Skeletal muscle satellite cell (primary cell): ENCODE measurements at regions not wholly inside any gene's neighbourhood (a gene's known extent, or its start where the extent isn't known, plus 50 kb on each side); places are given as distances from the start of the nearest gene placed in this dataset.

Experiments used
- H3K27me3 ChIP-seq: 2 replicates; pipeline ENCODE4 v1.7.0; 2013; ENCODE audit warnings: low read length; ENCODE audit not compliant: control insufficient read depth, insufficient read depth
- H3K36me3 ChIP-seq: 2 replicates; pipeline ENCODE4 v1.7.0; 2013; ENCODE audit warnings: mild to moderate bottlenecking, control low read depth, low read length; ENCODE audit not compliant: insufficient read depth
- H3K4me1 ChIP-seq: 2 replicates; pipeline ENCODE4 v1.7.0; 2013; ENCODE audit warnings: low read length; ENCODE audit not compliant: control insufficient read depth, insufficient read depth
- H3K4me2 ChIP-seq: 2 replicates; pipeline ENCODE4 v1.7.0; 2013; ENCODE audit warnings: mild to moderate bottlenecking, low read length
- H3K4me3 ChIP-seq: 2 replicates; pipeline ENCODE4 v1.7.0; 2013; ENCODE audit warnings: low read length
- H3K9ac ChIP-seq: 2 replicates; pipeline ENCODE4 v1.7.0; 2013; ENCODE audit warnings: mild to moderate bottlenecking, low read depth, low read length, moderate library complexity
- H3K9me3 ChIP-seq: replicated peaks from 2 replicates; pipeline ENCODE4 v1.7.0; 2013; ENCODE audit warnings: mild to moderate bottlenecking, control low read depth, low read length

DNA sequence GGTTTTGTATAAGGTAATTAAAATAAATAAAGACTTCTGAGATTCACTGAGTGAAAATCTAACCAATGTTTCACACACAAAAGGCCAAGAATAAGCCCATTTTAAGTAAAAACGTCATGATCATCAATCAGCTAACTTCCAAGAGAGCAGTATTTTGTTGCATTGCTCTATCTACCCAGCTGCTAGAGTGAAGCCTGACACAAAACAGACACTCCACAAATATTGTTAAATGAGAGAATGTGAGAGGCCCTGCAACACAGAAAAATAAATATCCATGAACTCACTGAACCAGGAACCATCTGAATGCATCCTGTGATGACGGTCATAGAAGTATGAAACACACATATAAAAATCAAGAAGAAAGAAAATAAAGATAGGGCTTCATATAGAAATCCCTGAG is 358.6 kb upstream of the TMTC1 start:
- Histone ChIP-seq H3K9me3 (no peaks in the 10 kb centered on the region), H3K36me3 (no peaks in the 10 kb centered on the region), H3K4me3 (no peak overlapping the region), H3K27me3 (no peaks in the 10 kb centered on the region), H3K4me2 (no peak overlapping the region), H3K4me1 (peaks cover 21% of the 10 kb centered on the region), H3K9ac (no peak overlapping the region)

DNA sequence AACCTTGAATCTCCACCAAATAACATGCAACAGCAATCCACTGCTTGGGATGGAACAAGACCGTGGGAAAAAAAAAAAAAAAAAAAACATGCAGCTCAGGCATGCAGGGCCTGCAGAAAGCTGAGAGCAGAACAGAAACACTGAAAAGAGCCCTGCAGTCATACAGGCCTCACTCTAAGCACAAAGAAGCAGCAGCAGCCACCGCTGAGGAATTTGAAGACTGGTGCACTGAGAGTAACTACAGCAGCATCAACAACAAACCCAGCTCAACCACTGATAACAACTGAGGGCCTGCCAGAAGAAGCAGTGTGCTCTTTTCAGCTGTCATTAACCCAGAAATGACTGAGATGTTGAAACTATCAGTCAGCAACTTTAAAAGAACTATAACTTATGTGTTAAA is 354.7 kb upstream of the TMTC1 start:
- H3K9ac ChIP-seq, result no peak overlapping the region
- H3K4me2 ChIP-seq, result no peak overlapping the region
- H3K4me3 ChIP-seq, result no peak overlapping the region
- H3K4me1 ChIP-seq, result peaks cover 11% of the 10 kb centered on the region
- no peaks in the 10 kb centered on the region for H3K9me3 ChIP-seq
- no peaks in the 10 kb centered on the region for H3K36me3 ChIP-seq
- no peaks in the 10 kb centered on the region for H3K27me3 ChIP-seq

DNA sequence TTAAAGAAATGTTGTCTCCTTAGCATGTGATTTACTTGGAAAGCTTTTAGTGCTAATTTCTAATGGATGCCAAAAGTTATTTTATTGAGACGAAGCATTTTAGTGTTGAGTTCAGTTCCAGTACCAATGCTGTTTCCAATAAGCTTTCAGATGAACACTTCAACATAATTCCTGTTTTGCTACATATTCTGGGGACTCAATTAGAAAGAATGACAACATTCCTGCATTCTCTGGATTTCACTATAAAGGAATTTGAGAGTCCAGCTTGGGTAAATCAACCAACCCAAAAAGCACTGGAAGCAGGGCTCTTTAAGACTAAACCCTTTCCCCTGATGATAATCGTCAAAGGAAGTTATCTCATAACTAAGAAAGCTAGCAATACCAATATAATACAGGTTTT is 353.0 kb upstream of the TMTC1 start:
- no peaks in the 10 kb centered on the region for H3K27me3 ChIP-seq
- H3K9me3 ChIP-seq, result no peaks in the 10 kb centered on the region
- no peaks in the 10 kb centered on the region for H3K36me3 ChIP-seq
- H3K4me3 ChIP-seq, result no peak overlapping the region
- peaks cover 11% of the 10 kb centered on the region for H3K4me1 ChIP-seq
- no peak overlapping the region for H3K4me2 ChIP-seq
- H3K9ac ChIP-seq, result no peak overlapping the region

DNA sequence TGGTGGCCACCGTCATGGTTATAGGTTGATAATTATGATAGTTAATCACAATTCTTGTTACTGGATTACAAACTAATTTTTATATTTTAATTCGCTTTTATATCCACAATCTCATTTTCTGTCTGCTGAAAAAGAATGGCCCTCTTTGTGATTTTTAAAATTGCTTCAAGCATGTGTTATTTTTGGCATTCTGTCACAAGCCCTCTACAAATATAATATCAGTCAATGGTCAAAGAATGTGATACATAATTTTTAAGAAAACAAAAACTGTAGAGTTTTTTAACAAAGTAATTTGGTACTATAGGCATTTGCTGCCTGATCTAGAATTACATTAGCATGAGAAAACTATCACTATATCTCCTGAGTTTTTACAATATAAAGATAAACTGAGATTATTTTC is 352.0 kb upstream of the TMTC1 start:
- H3K27me3 ChIP-seq, result no peaks in the 10 kb centered on the region
- no peak overlapping the region for H3K4me2 ChIP-seq
- H3K9ac ChIP-seq, result no peak overlapping the region
- peaks cover 11% of the 10 kb centered on the region for H3K4me1 ChIP-seq
- no peaks in the 10 kb centered on the region for H3K9me3 ChIP-seq
- H3K36me3 ChIP-seq, result no peaks in the 10 kb centered on the region
- no peak overlapping the region for H3K4me3 ChIP-seq

DNA sequence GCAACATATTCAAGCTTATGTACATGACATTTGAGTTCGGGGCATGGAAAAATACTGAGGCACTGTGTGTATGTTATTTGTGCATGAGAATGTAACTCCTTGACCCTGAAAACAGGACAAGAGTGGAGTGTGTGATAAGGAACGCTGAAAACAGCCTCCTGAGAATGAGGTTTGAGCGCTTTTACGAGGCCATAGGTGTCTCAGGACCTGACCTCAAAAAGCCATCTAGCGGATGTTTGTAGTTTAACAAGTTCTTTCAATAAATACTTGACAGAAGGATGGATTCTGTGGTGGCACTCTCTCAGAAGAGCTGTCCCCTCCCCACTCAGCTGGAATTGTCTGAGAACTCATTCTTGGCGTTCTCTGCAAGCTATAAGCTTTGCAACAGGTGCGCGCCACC is 350.5 kb upstream of the TMTC1 start:
- H3K4me3 ChIP-seq, result no peak overlapping the region
- peaks cover 11% of the 10 kb centered on the region for H3K4me1 ChIP-seq
- H3K27me3 ChIP-seq, result no peaks in the 10 kb centered on the region
- H3K4me2 ChIP-seq, result no peak overlapping the region
- no peaks in the 10 kb centered on the region for H3K36me3 ChIP-seq
- no peak overlapping the region for H3K9ac ChIP-seq
- no peaks in the 10 kb centered on the region for H3K9me3 ChIP-seq

DNA sequence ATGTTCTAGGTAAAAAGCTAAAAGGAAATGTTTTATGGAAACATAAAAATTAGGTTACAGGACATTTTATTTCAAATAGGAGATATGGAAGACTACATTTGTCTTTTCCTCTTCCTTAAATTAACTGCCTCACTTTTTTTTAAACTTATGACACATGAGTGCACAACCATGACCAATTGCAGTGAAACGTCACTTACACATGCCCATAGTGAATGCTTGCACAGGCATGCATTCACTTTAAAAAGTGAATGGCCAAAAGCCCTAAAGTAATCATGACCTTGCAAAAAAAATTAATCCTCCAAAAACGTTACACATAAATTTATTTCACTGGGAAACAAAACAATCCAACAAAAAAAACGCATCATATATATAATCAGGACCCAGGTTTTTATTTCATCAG is 343.2 kb upstream of the TMTC1 start:
- Histone ChIP-seq H3K9ac (no peak overlapping the region), H3K36me3 (no peaks in the 10 kb centered on the region), H3K4me3 (no peak overlapping the region), H3K4me1 (no peaks in the 10 kb centered on the region), H3K27me3 (no peaks in the 10 kb centered on the region), H3K4me2 (no peak overlapping the region), H3K9me3 (no peaks in the 10 kb centered on the region)

DNA sequence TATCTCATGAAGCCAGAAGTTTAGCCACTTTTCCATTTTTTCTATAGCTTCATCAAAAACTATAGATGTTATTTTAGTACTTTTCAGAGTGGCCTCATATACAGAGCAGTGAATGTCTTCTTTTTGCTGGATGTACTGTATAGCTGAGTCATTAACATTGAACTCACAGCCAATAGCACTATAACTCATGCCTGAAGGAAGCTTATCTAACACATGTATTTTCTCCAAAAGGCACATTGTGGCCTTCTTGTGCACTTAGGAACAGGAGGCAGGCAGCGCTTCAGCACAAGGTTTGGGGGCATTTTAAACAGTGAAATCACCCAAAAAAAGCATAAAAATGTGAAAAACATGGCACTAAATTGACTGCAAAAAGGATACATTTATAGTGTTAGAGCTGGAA is 336.8 kb upstream of the TMTC1 start:
- H3K4me3 ChIP-seq, result no peak overlapping the region

DNA sequence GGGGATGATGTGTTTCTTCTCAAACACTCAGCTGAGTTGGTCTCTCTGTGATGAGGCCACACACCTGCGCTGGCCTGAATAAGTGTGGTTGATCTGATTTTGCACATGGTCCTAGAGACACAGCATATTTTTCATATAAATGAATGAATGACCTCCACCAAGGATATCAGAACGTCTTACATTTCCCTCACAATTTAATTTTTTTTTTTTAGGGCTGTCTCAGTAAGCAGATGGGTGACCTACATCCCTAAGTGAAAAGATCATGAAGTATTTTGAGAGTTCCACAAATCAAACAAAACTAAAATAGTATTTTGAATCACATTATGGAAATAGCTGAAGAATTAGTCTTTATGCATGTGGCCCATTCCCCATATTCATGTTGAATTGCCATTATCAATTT is 333.7 kb upstream of the TMTC1 start:
- Histone ChIP-seq H3K4me2 (no peak overlapping the region), H3K4me3 (no peak overlapping the region), H3K27me3 (no peaks in the 10 kb centered on the region), H3K36me3 (no peaks in the 10 kb centered on the region), H3K9me3 (no peaks in the 10 kb centered on the region), H3K9ac (no peak overlapping the region), H3K4me1 (no peaks in the 10 kb centered on the region)

More for the DNA sequence above, 336.8 kb upstream of the TMTC1 start:
- H3K4me1 ChIP-seq, result no peaks in the 10 kb centered on the region
- H3K27me3 ChIP-seq, result no peaks in the 10 kb centered on the region
- no peaks in the 10 kb centered on the region for H3K9me3 ChIP-seq
- H3K36me3 ChIP-seq, result no peaks in the 10 kb centered on the region
- H3K4me2 ChIP-seq, result no peak overlapping the region
- H3K9ac ChIP-seq, result no peak overlapping the region

DNA sequence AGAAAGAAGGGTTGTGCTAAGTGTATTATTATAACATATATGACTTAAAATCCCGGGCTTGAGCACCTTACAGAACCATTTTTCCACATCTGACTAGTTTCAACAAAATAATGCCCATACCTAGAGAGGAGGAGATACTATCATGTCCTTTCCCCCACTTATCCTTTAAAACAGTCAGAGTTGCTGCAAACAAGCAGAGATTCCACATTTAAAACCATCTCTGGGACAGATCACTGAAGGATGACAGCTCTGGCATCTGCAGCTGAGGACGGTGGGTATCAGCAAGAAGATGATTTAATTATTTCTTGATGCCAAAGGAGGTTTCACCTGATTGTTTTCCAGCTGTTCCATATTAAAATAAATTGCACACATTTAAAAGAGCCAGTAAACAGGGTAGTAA is 328.0 kb upstream of the TMTC1 start:
- peaks cover 11% of the 10 kb centered on the region for H3K4me1 ChIP-seq
- no peaks in the 10 kb centered on the region for H3K36me3 ChIP-seq
- H3K4me3 ChIP-seq, result no peak overlapping the region
- no peak overlapping the region for H3K4me2 ChIP-seq
- no peaks in the 10 kb centered on the region for H3K27me3 ChIP-seq
- no peak overlapping the region for H3K9ac ChIP-seq
- no peaks in the 10 kb centered on the region for H3K9me3 ChIP-seq

DNA sequence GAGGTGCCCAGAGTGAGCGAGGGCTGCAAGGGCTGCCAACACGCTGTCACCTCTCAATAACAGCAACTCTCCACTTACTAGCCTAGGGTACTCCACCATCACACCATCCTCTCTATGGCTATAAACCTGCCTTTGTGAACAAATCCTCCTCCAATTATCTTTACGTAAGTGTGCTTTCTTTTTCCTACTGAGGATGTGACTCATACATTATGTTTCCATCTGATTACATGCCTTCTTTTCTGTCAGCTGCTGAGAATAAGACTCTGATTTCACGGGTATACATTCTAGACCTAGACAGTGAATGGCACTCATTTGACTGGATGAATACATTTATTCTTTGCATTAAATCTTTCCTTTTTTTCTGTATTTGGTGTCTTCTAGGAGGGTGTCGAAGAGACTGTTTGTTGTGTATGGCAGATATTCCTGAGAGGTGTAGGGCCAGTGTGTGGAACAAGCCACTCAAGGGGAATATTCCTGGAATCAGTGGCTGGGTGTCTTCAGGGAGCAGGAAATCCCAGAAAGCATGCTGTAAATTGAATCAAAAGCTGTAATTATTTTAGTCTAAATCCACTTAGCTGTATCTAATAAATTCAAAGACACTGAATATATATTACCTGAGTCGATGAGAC is 327.3 kb upstream of the TMTC1 start:
- no peaks in the 10 kb centered on the region for H3K9me3 ChIP-seq
- no peaks in the 10 kb centered on the region for H3K27me3 ChIP-seq
- H3K36me3 ChIP-seq, result no peaks in the 10 kb centered on the region
- no peak overlapping the region for H3K9ac ChIP-seq
- no peak overlapping the region for H3K4me3 ChIP-seq
- peaks cover 11% of the 10 kb centered on the region for H3K4me1 ChIP-seq
- H3K4me2 ChIP-seq, result peak overlapping the region; percentile 56

DNA sequence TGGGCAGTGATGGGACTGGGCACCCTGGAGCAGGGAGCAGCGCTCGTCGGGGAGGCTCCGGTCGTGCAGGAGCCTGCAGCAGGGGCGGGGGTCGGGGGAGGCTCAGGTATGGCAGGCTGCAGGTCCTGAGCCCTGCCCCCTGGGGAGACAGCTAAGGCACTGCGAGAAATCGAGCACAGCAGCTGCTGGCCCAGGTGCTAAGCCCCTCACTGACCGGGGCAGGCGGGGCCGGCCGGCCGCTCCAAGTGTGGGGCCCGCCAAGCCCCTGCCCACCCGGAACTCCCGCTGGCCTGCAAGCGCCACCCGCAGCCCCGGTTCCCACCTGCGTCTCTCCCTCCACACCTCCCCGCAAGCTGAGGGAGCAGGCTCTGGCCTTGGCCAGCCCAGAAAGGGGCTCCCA is 326.8 kb upstream of the TMTC1 start:
- no peak overlapping the region for H3K9ac ChIP-seq
- H3K4me1 ChIP-seq, result peaks cover 11% of the 10 kb centered on the region
- no peaks in the 10 kb centered on the region for H3K27me3 ChIP-seq
- no peak overlapping the region for H3K4me3 ChIP-seq
- no peaks in the 10 kb centered on the region for H3K9me3 ChIP-seq
- H3K4me2 ChIP-seq, result peak overlapping the region; percentile 56
- H3K36me3 ChIP-seq, result no peaks in the 10 kb centered on the region

DNA sequence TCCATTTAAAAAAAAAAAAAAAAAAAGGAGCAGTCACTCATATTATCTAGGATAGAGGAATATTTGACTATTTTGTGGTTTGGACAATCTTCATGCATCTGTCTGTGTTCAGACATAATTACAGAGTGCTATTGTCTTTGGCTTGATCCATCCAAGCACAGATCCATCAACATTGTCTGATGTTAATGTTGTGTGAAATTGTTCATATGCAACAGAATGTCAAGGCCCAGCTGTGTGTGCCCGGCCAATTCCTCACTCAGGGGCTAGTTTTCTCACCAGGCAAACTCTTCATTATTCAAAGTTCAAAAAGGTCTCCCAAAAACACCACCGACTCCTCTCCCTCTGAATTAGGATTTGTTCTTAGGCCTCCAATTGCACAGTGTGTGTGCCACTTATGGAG is 324.9 kb upstream of the TMTC1 start:
- Histone ChIP-seq H3K4me3 (no peak overlapping the region), H3K4me1 (peaks cover 11% of the 10 kb centered on the region), H3K4me2 (no peak overlapping the region), H3K9me3 (no peaks in the 10 kb centered on the region), H3K36me3 (no peaks in the 10 kb centered on the region), H3K9ac (no peak overlapping the region), H3K27me3 (no peaks in the 10 kb centered on the region)
